Natural killer cell (primary cell): ENCODE measurements at regions not wholly inside any gene's neighbourhood (a gene's known extent, or its start where the extent isn't known, plus 50 kb on each side); places are given as distances from the start of the nearest gene placed in this dataset.

ENCODE experiments used
- ATAC-seq, 3 donors: fragments of 150-1000 bp in 2 of 3; fragments of 200-7000 bp in 1 of 3; cut with Tn5 transposase; 1 replicate in 1 of 3; 2 replicates in 2 of 3; pipeline ENCODE4 v1.10.0; 2021; ENCODE audit warnings: mild to moderate bottlenecking in 2 of 3, moderate library complexity in 2 of 3
- DNase-seq, 2 donors: peaks; one replicate each; pipeline versions ENCODE4 v3.0.0 to v3.0.0-alpha.2; 2013 to 2021; ENCODE audit warnings: mixed read lengths in 1 of 2
- H3K27ac ChIP-seq: one replicate; pipeline ENCODE4 v1.5.1; 2013; ENCODE audit warnings: mild to moderate bottlenecking, low read length
- H3K27me3 ChIP-seq: one replicate; pipeline ENCODE4 v1.6.1; 2013; ENCODE audit warnings: low read length; ENCODE audit not compliant: control insufficient read depth, insufficient read depth
- H3K36me3 ChIP-seq: one replicate; pipeline ENCODE4 v1.6.1; 2013; ENCODE audit warnings: low read length; ENCODE audit not compliant: control insufficient read depth, insufficient read depth
- H3K4me1 ChIP-seq: one replicate; pipeline ENCODE4 v1.6.1; 2013; ENCODE audit warnings: low read length; ENCODE audit not compliant: control insufficient read depth, insufficient read depth
- H3K4me3 ChIP-seq: one replicate; pipeline ENCODE4 v1.5.1; 2013; ENCODE audit warnings: low read length
- H3K9me3 ChIP-seq: one replicate; pipeline ENCODE4 v1.6.1; 2013; ENCODE audit warnings: low read length; ENCODE audit not compliant: control insufficient read depth, insufficient read depth
- H3K27ac Mint-ChIP-seq, 2 donors: one replicate each; pipeline ENCODE4 v1.8.0; 2022; ENCODE audit warnings: mild to moderate bottlenecking in 2 of 2, mixed read lengths in 2 of 2, moderate library complexity in 1 of 2
- H3K27me3 Mint-ChIP-seq, 2 donors: one replicate each; pipeline ENCODE4 v1.8.0; 2022; ENCODE audit warnings: low read depth in 2 of 2, mixed read lengths in 2 of 2
- H3K36me3 Mint-ChIP-seq: one replicate; pipeline ENCODE4 v1.8.0; 2022; ENCODE audit warnings: mixed read lengths
- H3K4me1 Mint-ChIP-seq, 2 donors: one replicate each; pipeline ENCODE4 v1.8.0; 2022; ENCODE audit warnings: mixed read lengths in 2 of 2
- H3K4me3 Mint-ChIP-seq: one replicate; pipeline ENCODE4 v1.8.0; 2022; ENCODE audit warnings: mild to moderate bottlenecking, moderate library complexity, mixed read lengths
- H3K9me3 Mint-ChIP-seq, 2 donors: one replicate each; pipeline ENCODE4 v1.8.0; 2022; ENCODE audit warnings: mixed read lengths in 2 of 2
- whole genome bisulfite sequencing: methylation state at CpG from one replicate; pipeline ENCODE4 v1.1.7; 2013; ENCODE audit warnings: missing lambda C conversion rate; ENCODE audit not compliant: insufficient coverage; 5-methylcytosine and 5-hydroxymethylcytosine counted together
- intact Hi-C: fragments of 100-400 bp; cut with micrococcal nuclease; formaldehyde crosslinking; loops from one replicate; pipeline ENCODE4 v1.14.2; 2022
- TF ChIP-seq, protein P1 (sequence below): fragments of 200-600 bp; IDR thresholded peaks from one replicate; pipeline ENCODE4 v1.8.0; 2022; ENCODE audit warnings: antibody characterized with exemption

DNA sequence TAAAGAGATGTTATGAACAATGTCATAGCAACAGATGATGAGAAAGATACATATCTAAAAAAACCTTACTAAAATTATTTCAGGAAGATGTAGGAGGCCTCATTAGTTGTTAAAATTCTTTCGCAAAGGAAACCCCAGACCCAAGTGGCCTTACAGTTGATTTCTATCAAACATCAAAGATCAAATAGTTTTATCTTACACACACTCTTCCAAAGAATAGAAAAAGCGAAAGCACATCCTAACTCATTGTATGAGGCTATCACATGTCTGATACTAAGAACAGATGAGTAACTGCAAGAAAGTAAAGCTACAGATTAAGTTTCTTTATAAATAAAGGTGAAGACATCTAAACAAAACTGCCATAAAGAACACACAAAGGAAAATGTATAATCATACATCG is 82.9 kb upstream of the GDF10 start:
- Mint-ChIP-seq H3K27ac (no peak overlapping the region), H3K36me3 (no peaks in the 10 kb centered on the region)
- intact Hi-C loops, result no loop called here

DNA sequence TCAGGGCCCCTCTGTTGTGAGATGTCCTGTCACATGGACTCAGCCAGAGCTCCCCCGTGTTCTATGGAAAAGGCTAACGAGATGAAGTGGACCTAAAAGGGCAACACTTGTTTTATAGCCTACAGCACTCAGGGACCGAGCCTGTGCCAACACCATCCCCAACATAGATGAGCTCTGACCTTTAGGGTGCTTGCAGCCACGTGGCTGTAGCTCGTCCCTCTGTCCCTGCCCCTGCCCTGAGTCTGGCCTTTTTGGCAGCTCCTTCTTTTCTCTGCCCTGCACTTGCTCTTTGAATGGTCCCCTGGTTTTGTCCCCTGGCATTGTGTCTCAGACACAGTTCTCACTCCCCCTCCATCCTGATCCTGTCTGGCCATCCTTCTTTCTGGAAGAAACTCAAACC is 81.2 kb upstream of the GDF10 start:
- Histone ChIP-seq H3K4me3 (no peak overlapping the region), H3K4me1 (no peaks in the 10 kb centered on the region), H3K27me3 (no peaks in the 10 kb centered on the region), H3K9me3 (no peaks in the 10 kb centered on the region), H3K27ac (no peak overlapping the region), H3K36me3 (no peaks in the 10 kb centered on the region)
- WGBS, result 66% methylated on average over 5 of the region's 5 CpGs
- Mint-ChIP-seq H3K36me3 (no peaks in the 10 kb centered on the region), H3K27me3 (no peaks in the 10 kb centered on the region), H3K27ac (no peak overlapping the region), H3K9me3 (no peaks in the 10 kb centered on the region), H3K4me3 (no peak overlapping the region), H3K4me1 (no peaks in the 10 kb centered on the region)
- ATAC-seq (no peak), DNase-seq (no peak)
- intact Hi-C loops, result no loop called here
- TF ChIP-seq, protein P1, sequence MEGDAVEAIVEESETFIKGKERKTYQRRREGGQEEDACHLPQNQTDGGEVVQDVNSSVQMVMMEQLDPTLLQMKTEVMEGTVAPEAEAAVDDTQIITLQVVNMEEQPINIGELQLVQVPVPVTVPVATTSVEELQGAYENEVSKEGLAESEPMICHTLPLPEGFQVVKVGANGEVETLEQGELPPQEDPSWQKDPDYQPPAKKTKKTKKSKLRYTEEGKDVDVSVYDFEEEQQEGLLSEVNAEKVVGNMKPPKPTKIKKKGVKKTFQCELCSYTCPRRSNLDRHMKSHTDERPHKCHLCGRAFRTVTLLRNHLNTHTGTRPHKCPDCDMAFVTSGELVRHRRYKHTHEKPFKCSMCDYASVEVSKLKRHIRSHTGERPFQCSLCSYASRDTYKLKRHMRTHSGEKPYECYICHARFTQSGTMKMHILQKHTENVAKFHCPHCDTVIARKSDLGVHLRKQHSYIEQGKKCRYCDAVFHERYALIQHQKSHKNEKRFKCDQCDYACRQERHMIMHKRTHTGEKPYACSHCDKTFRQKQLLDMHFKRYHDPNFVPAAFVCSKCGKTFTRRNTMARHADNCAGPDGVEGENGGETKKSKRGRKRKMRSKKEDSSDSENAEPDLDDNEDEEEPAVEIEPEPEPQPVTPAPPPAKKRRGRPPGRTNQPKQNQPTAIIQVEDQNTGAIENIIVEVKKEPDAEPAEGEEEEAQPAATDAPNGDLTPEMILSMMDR, result no peak

More for the DNA sequence above, 82.9 kb upstream of the GDF10 start:
- Histone ChIP-seq H3K27me3 (no peaks in the 10 kb centered on the region), H3K4me3 (no peak overlapping the region), H3K9me3 (no peaks in the 10 kb centered on the region), H3K4me1 (no peaks in the 10 kb centered on the region), H3K36me3 (no peaks in the 10 kb centered on the region), H3K27ac (no peak overlapping the region)
- Mint-ChIP-seq H3K4me1 (no peaks in the 10 kb centered on the region), H3K27me3 (no peaks in the 10 kb centered on the region), H3K4me3 (no peak overlapping the region), H3K9me3 (no peaks in the 10 kb centered on the region)
- ATAC-seq, result no peak
- DNase-seq, result no peak
- TF ChIP-seq, protein P1, result no peak
- no CpG with 5 or more reads among the region's 3 CpGs for WGBS

DNA sequence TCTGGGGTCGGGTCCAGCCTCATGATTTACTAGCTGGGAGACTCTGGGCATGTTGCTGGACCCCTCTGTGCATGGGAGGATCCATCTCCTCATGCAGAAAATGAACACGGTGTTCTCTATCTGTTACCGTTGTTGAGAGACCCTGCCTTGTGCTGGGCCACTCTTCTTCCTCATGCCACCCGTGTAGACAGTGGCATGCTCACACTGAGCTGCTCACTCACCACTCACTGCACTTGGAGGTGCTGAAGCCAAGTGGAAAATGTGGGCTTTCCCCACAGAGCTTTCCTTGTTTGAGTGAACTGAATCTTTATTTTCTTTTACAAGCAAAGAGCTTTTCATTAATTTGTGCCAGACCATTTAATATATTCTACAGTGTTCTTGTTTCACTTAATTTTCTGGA is 77.5 kb upstream of the GDF10 start:
- Histone ChIP-seq H3K27ac (no peak overlapping the region), H3K9me3 (no peaks in the 10 kb centered on the region), H3K36me3 (no peaks in the 10 kb centered on the region), H3K27me3 (no peaks in the 10 kb centered on the region), H3K4me3 (no peak overlapping the region), H3K4me1 (no peaks in the 10 kb centered on the region)
- TF ChIP-seq, protein P1, result no peak
- Mint-ChIP-seq H3K9me3 (no peaks in the 10 kb centered on the region), H3K4me1 (no peaks in the 10 kb centered on the region), H3K27ac (no peak overlapping the region), H3K4me3 (no peak overlapping the region), H3K36me3 (no peaks in the 10 kb centered on the region), H3K27me3 (peaks cover 0 to 1% of the 10 kb centered on the region in 2 donors)
- intact Hi-C loops, result no loop called here
- ATAC-seq (no peak), DNase-seq (no peak)
- WGBS, result 67% methylated on average over 4 of the region's 4 CpGs

DNA sequence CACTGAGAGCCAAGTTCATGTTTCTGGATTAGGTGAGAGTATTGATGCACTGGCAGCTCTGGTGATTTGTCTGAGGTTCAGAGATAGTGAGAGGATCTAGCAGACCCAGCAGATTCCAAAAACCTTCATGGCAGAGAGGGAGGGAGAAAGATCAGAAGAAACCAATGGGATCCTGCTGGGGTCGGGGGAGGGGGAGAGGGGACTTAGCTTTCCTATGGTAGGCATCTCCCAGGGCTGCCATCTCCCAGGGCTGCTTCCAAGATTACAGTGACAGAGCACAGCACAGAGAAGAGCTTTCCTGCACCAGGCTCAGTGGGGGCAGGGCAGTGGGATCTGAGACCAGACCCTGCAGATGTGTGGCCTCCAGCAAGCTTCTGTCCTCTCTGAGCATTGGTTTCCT is 76.8 kb upstream of the GDF10 start:
- intact Hi-C loops, result no loop called here
- TF ChIP-seq, protein P1, result no peak
- no peaks in the 10 kb centered on the region for H3K4me1 ChIP-seq
- Mint-ChIP-seq H3K36me3 (no peaks in the 10 kb centered on the region), H3K4me1 (no peaks in the 10 kb centered on the region), H3K9me3 (no peaks in the 10 kb centered on the region), H3K27ac (no peak overlapping the region), H3K4me3 (no peak overlapping the region), H3K27me3 (peaks cover 0 to 7% of the 10 kb centered on the region in 2 donors)
- ATAC-seq (no peak), DNase-seq (no peak)
- H3K36me3 ChIP-seq, result no peaks in the 10 kb centered on the region
- H3K4me3 ChIP-seq, result no peak overlapping the region
- H3K27me3 ChIP-seq, result no peaks in the 10 kb centered on the region
- H3K9me3 ChIP-seq, result no peaks in the 10 kb centered on the region
- no peak overlapping the region for H3K27ac ChIP-seq
- 73% methylated on average over 1 of the region's 1 CpG for WGBS
